Panc1 (cell line): ENCODE measurements at regions not wholly inside any gene's neighbourhood (a gene's known extent, or its start where the extent isn't known, plus 50 kb on each side); places are given as distances from the start of the nearest gene placed in this dataset.

ENCODE experiments used
- ATAC-seq: fragments of 200-7000 bp; cut with Tn5 transposase; 2 replicates; pipeline ENCODE4 v1.9.1; 2020; ENCODE audit warnings: mild to moderate bottlenecking, moderate library complexity
- BruUV-seq: library from RNA; stranded (reverse); fragments of 400-500 nt; replicated peaks from 2 replicates; lab custom pipeline; 2021; lab: Mats Ljungman, UMichigan
- CTCF ChIA-PET: fragments of 300-600 bp; sonication (Branson Sonifier 250); formaldehyde crosslinking; loops from one replicate; lab custom pipeline; 2022; ENCODE audit warnings: antibody characterized with exemption; lab: Charles Lee
- POLR2A ChIA-PET: fragments of 300-600 bp; sonication (Branson Sonifier 250); formaldehyde crosslinking; loops from one replicate; lab custom pipeline; 2022; ENCODE audit warnings: antibody characterized with exemption; lab: Charles Lee
- DNase-seq: peaks from one replicate; pipeline ENCODE4 v3.0.0-alpha.2; 2010; ENCODE audit warnings: low read depth, low spot score
- H3K27ac ChIP-seq: 2 replicates; pipeline ENCODE4 v1.5.1; 2011; ENCODE audit warnings: mild to moderate bottlenecking, low read length, inconsistent platforms
- H3K27me3 ChIP-seq: fragments of 200-500 bp; sonication (Bioruptor generic); 2 replicates; pipeline ENCODE4 v1.6.0; 2014; ENCODE audit warnings: low read length, inconsistent platforms; ENCODE audit not compliant: control insufficient read depth, insufficient read depth
- H3K36me3 ChIP-seq: fragments of 200-500 bp; sonication (Bioruptor generic); 2 replicates; pipeline ENCODE4 v1.5.1; 2014; ENCODE audit warnings: inconsistent platforms, mild to moderate bottlenecking, low read length, moderate library complexity; ENCODE audit not compliant: control insufficient read depth, insufficient read depth
- H3K4me1 ChIP-seq: 2 replicates; pipeline ENCODE4 v1.5.1; 2011; ENCODE audit warnings: inconsistent platforms, mild to moderate bottlenecking, low read length, moderate library complexity; ENCODE audit not compliant: control insufficient read depth, insufficient read depth
- H3K4me3 ChIP-seq, 2 experiments: 2 replicates each; pipeline ENCODE4 v1.5.1; 2011 to 2012; ENCODE audit warnings: low read depth in 2 of 2, low read length in 2 of 2, mild to moderate bottlenecking in 2 of 2, inconsistent platforms in 1 of 2, moderate library complexity in 1 of 2
- H3K9me3 ChIP-seq: fragments of 200-500 bp; sonication (Bioruptor generic); 2 replicates; pipeline ENCODE4 v1.5.1; 2014; ENCODE audit warnings: low read depth, mild to moderate bottlenecking, inconsistent platforms, low read length, moderate library complexity; ENCODE audit not compliant: control insufficient read depth, insufficient read depth
- CTCF ChIP-seq: fragments of 450-650 bp; IDR thresholded peaks from 2 replicates; pipeline ENCODE4 v1.5.1; 2017; ENCODE audit warnings: mild to moderate bottlenecking
- POLR2AphosphoS5 ChIP-seq: IDR thresholded peaks from 2 replicates; pipeline ENCODE4 v1.6.1; 2012; ENCODE audit warnings: mild to moderate bottlenecking, low read depth, low read length, moderate library complexity
- REST ChIP-seq, 2 experiments: IDR thresholded peaks; 2 replicates each; pipeline ENCODE4 v1.6.1; 2011 to 2012; ENCODE audit warnings: low read depth in 2 of 2, control low read depth in 1 of 2, low read length in 1 of 2, mild to moderate bottlenecking in 1 of 2, moderate library complexity in 1 of 2; ENCODE audit not compliant: insufficient read depth in 1 of 2
- SIN3A ChIP-seq: IDR thresholded peaks from 2 replicates; pipeline ENCODE4 v1.6.1; 2012; ENCODE audit warnings: low read depth, mild to moderate bottlenecking, low read length, moderate library complexity, borderline replicate concordance; ENCODE audit not compliant: insufficient read depth
- TCF7L2 ChIP-seq: IDR thresholded peaks from 2 replicates; pipeline ENCODE4 v1.6.1; 2011; ENCODE audit warnings: mild to moderate bottlenecking, low read depth, low read length, inconsistent platforms
- in situ Hi-C: cut with HindIII; loops from 2 replicates; pipeline ENCODE4 v1.10.0; 2016; ENCODE audit warnings: low sequenced_read_pairs, low pct_unique_long_range_greater_than_20kb
- intact Hi-C: fragments of 100-400 bp; cut with micrococcal nuclease; formaldehyde crosslinking; loops from one replicate; pipeline ENCODE4 v1.10.0; 2022; ENCODE audit not compliant: unreplicated experiment

- no peak for TF ChIP-seq POLR2AphosphoS5
- no peak for TF ChIP-seq TCF7L2
- no peak for TF ChIP-seq SIN3A
- TF ChIP-seq REST (IDR thresholded peaks at IDR 0.05; ENCODE audit: insufficient read depth in 1 of 2, low read depth in 2 of 2, low read length in 1 of 2), result no peak
- no peak for TF ChIP-seq CTCF
- ChIA-PET CTCF (no interaction called here), POLR2A (no interaction called here)
- no peaks in the 10 kb centered on the region for H3K36me3 ChIP-seq
- no peak overlapping the region for H3K27ac ChIP-seq
- in situ Hi-C loops (no loop called here), intact Hi-C loops (no loop called here)
- H3K9me3 ChIP-seq, result no peaks in the 10 kb centered on the region
- ATAC-seq, result no peak
- H3K4me1 ChIP-seq, result no peaks in the 10 kb centered on the region
- no TSS peak for BruUV-seq
- H3K27me3 ChIP-seq, result no peaks in the 10 kb centered on the region
- H3K4me3 ChIP-seq, result no peak overlapping the region
- DNase-seq, result no peak
These were observed 305.5 kb upstream of the TACR3 start for GRCh38 chr4:104025251-104025650.

GRCh38 chr4:104022831-104023230 lies 303.0 kb upstream of the TACR3 start:
- no peaks in the 10 kb centered on the region for H3K36me3 ChIP-seq
- H3K27ac ChIP-seq, result no peak overlapping the region
- no peaks in the 10 kb centered on the region for H3K27me3 ChIP-seq
- no peak for DNase-seq
- in situ Hi-C loops, result no loop called here
- H3K4me3 ChIP-seq, result no peak overlapping the region
- no peaks in the 10 kb centered on the region for H3K9me3 ChIP-seq
- H3K4me1 ChIP-seq, result no peaks in the 10 kb centered on the region
- ChIA-PET POLR2A (no interaction called here), CTCF (no interaction called here)
- intact Hi-C loops, result no loop called here
- no TSS peak for BruUV-seq
- no peak for TF ChIP-seq TCF7L2
- no peak for TF ChIP-seq POLR2AphosphoS5
- no peak for TF ChIP-seq SIN3A
- TF ChIP-seq REST (IDR thresholded peaks at IDR 0.05; ENCODE audit: insufficient read depth in 1 of 2, low read depth in 2 of 2, low read length in 1 of 2), result no peak
- no peak for TF ChIP-seq CTCF
- ATAC-seq, result no peak
